ENCODE measurements at regions not wholly inside any gene's neighbourhood (a gene's known extent, or its start where the extent isn't known, plus 50 kb on each side); places are given as distances from the start of the nearest gene placed in this dataset.
"Not testable (repeated sequence)": the region's sequence is repeated elsewhere in the genome, so short reads cannot be mapped to it uniquely, and the experiment has no call there.

GRCh38 chr4:28004520-28004919 is 1143.9 kb downstream of the STIM2 start:
- no peak for DNase-seq (ENCODE audit: low read depth in 2 of 2)
- H3K4me3 ChIP-seq (replicated peaks in 1 of 2; ENCODE audit: low read depth in 2 of 2, low read length in 2 of 2) = no peak overlapping the region

GRCh38 chr4:28006021-28006420 is 1145.4 kb downstream of the STIM2 start:
- TF ChIP-seq CTCF (IDR thresholded peaks at IDR 0.05; ENCODE audit: low read depth, low read length) = no peak
- H3K4me3 ChIP-seq (replicated peaks in 1 of 2; ENCODE audit: low read depth in 2 of 2, low read length in 2 of 2) = no peak overlapping the region
- DNase-seq (ENCODE audit: low read depth in 2 of 2) = no peak

More at GRCh38 chr4:28004520-28004919, 1143.9 kb downstream of the STIM2 start:
- no peak for TF ChIP-seq CTCF (IDR thresholded peaks at IDR 0.05; ENCODE audit: low read depth, low read length)

- no peak for TF ChIP-seq CTCF (IDR thresholded peaks at IDR 0.05; ENCODE audit: low read depth, low read length)
- no peak for DNase-seq (ENCODE audit: low read depth in 2 of 2)
These were observed 1147.1 kb downstream of the STIM2 start for GRCh38 chr4:28007693-28008092.

GRCh38 chr4:28009541-28009940 is 1148.9 kb downstream of the STIM2 start:
- DNase-seq (ENCODE audit: low read depth in 2 of 2) = no peak
- H3K4me3 ChIP-seq (replicated peaks in 1 of 2; ENCODE audit: low read depth in 2 of 2, low read length in 2 of 2) = no peak overlapping the region
- TF ChIP-seq CTCF (IDR thresholded peaks at IDR 0.05; ENCODE audit: low read depth, low read length) = no peak

More at GRCh38 chr4:28007693-28008092, 1147.1 kb downstream of the STIM2 start:
- H3K4me3 ChIP-seq (replicated peaks in 1 of 2; ENCODE audit: low read depth in 2 of 2, low read length in 2 of 2) = no peak overlapping the region

- no peak for TF ChIP-seq CTCF (IDR thresholded peaks at IDR 0.05; ENCODE audit: low read depth, low read length)
- H3K4me3 ChIP-seq (replicated peaks in 1 of 2; ENCODE audit: low read depth in 2 of 2, low read length in 2 of 2) = no peak overlapping the region
- peak in 1 of 2 donors; percentile 17 for DNase-seq (ENCODE audit: low read depth in 2 of 2)
These were observed 1150.1 kb downstream of the STIM2 start for GRCh38 chr4:28010577-28011240.

GRCh38 chr4:28014469-28014868 is 1153.8 kb downstream of the STIM2 start:
- no peak for TF ChIP-seq CTCF (IDR thresholded peaks at IDR 0.05; ENCODE audit: low read depth, low read length)
- DNase-seq (ENCODE audit: low read depth in 2 of 2) = no peak

GRCh38 chr4:28015996-28016395 is 1155.4 kb downstream of the STIM2 start:
- no peak for DNase-seq (ENCODE audit: low read depth in 2 of 2)
- no peak for TF ChIP-seq CTCF (IDR thresholded peaks at IDR 0.05; ENCODE audit: low read depth, low read length)

More at GRCh38 chr4:28014469-28014868, 1153.8 kb downstream of the STIM2 start:
- no peak overlapping the region for H3K4me3 ChIP-seq (replicated peaks in 1 of 2; ENCODE audit: low read depth in 2 of 2, low read length in 2 of 2)

GRCh38 chr4:28038253-28038652 is 1177.6 kb downstream of the STIM2 start:
- not testable (repeated sequence) for H3K4me3 ChIP-seq (replicated peaks in 1 of 2; ENCODE audit: low read depth in 2 of 2, low read length in 2 of 2)
- peak; percentile 1 to 41 for DNase-seq (ENCODE audit: low read depth in 2 of 2)

More at GRCh38 chr4:28015996-28016395, 1155.4 kb downstream of the STIM2 start:
- H3K4me3 ChIP-seq (replicated peaks in 1 of 2; ENCODE audit: low read depth in 2 of 2, low read length in 2 of 2) = no peak overlapping the region

Measured in cardiac fibroblast (primary cell).